ENCODE measurements at regions not wholly inside any gene's neighbourhood (a gene's known extent, or its start where the extent isn't known, plus 50 kb on each side); places are given as distances from the start of the nearest gene placed in this dataset.

- Mint-ChIP-seq H3K9me3 (peaks cover 5% of the 10 kb centered on the region), H3K27ac (ENCODE audit: unreplicated experiment) (no peak overlapping the region), H3K4me3 (no peak overlapping the region), H3K4me1 (peaks cover 12% of the 10 kb centered on the region), H3K27me3 (ENCODE audit: low read depth) (no peaks in the 10 kb centered on the region), H3K36me3 (ENCODE audit: low read depth) (peaks cover 3% of the 10 kb centered on the region)
- DNase-seq (ENCODE audit: low read depth, low spot score), result no peak
- no peak for TF ChIP-seq CTCF (conservative IDR thresholded peaks at IDR 0.05)
These were observed 181.3 kb downstream of the HS3ST3A1 start for GRCh38 chr17:13420418-13420826.

- H3K9me3 Mint-ChIP-seq, result peaks cover 5% of the 10 kb centered on the region
- peaks cover 3% of the 10 kb centered on the region for H3K36me3 Mint-ChIP-seq (ENCODE audit: low read depth)
- no peak overlapping the region for H3K4me3 Mint-ChIP-seq
- H3K27me3 Mint-ChIP-seq (ENCODE audit: low read depth), result no peaks in the 10 kb centered on the region
- DNase-seq (ENCODE audit: low read depth, low spot score), result no peak
- H3K27ac Mint-ChIP-seq (ENCODE audit: unreplicated experiment), result no peak overlapping the region
- no peak for TF ChIP-seq CTCF (conservative IDR thresholded peaks at IDR 0.05)
- H3K4me1 Mint-ChIP-seq, result peaks cover 12% of the 10 kb centered on the region
These were observed 182.1 kb downstream of the HS3ST3A1 start for GRCh38 chr17:13419676-13420075.

- Mint-ChIP-seq H3K4me3 (no peak overlapping the region), H3K4me1 (peaks cover 12% of the 10 kb centered on the region), H3K9me3 (peaks cover 5% of the 10 kb centered on the region), H3K36me3 (ENCODE audit: low read depth) (peaks cover 3% of the 10 kb centered on the region), H3K27ac (ENCODE audit: unreplicated experiment) (no peak overlapping the region), H3K27me3 (ENCODE audit: low read depth) (no peaks in the 10 kb centered on the region)
- TF ChIP-seq CTCF (conservative IDR thresholded peaks at IDR 0.05), result no peak
- no peak for DNase-seq (ENCODE audit: low read depth, low spot score)
These were observed 182.8 kb downstream of the HS3ST3A1 start for GRCh38 chr17:13418891-13419290.

- no peak for TF ChIP-seq CTCF (conservative IDR thresholded peaks at IDR 0.05)
- H3K27ac Mint-ChIP-seq (ENCODE audit: unreplicated experiment), result peak overlapping the region; percentile 29
- peaks cover 18% of the 10 kb centered on the region for H3K4me1 Mint-ChIP-seq
- no peak for DNase-seq (ENCODE audit: low read depth, low spot score)
- peaks cover 10% of the 10 kb centered on the region for H3K9me3 Mint-ChIP-seq
- H3K36me3 Mint-ChIP-seq (ENCODE audit: low read depth), result peaks cover 5% of the 10 kb centered on the region
- H3K4me3 Mint-ChIP-seq, result no peak overlapping the region
- H3K27me3 Mint-ChIP-seq (ENCODE audit: low read depth), result no peaks in the 10 kb centered on the region
These were observed 184.3 kb downstream of the HS3ST3A1 start for GRCh38 chr17:13417381-13417950.

GRCh38 chr17:13416748-13417363 is 184.9 kb downstream of the HS3ST3A1 start:
- Mint-ChIP-seq H3K4me3 (no peak overlapping the region), H3K9me3 (peaks cover 10% of the 10 kb centered on the region), H3K27ac (ENCODE audit: unreplicated experiment) (no peak overlapping the region), H3K4me1 (peaks cover 15% of the 10 kb centered on the region), H3K27me3 (ENCODE audit: low read depth) (no peaks in the 10 kb centered on the region), H3K36me3 (ENCODE audit: low read depth) (peaks cover 3% of the 10 kb centered on the region)
- no peak for DNase-seq (ENCODE audit: low read depth, low spot score)
- TF ChIP-seq CTCF (conservative IDR thresholded peaks at IDR 0.05), result no peak
